ENCODE measurements at regions not wholly inside any gene's neighbourhood (a gene's known extent, or its start where the extent isn't known, plus 50 kb on each side); places are given as distances from the start of the nearest gene placed in this dataset.

GRCh38 chr6:127641905-127642304 is 64.9 kb downstream of the C6orf58 start:
- TF ChIP-seq, protein P1, sequence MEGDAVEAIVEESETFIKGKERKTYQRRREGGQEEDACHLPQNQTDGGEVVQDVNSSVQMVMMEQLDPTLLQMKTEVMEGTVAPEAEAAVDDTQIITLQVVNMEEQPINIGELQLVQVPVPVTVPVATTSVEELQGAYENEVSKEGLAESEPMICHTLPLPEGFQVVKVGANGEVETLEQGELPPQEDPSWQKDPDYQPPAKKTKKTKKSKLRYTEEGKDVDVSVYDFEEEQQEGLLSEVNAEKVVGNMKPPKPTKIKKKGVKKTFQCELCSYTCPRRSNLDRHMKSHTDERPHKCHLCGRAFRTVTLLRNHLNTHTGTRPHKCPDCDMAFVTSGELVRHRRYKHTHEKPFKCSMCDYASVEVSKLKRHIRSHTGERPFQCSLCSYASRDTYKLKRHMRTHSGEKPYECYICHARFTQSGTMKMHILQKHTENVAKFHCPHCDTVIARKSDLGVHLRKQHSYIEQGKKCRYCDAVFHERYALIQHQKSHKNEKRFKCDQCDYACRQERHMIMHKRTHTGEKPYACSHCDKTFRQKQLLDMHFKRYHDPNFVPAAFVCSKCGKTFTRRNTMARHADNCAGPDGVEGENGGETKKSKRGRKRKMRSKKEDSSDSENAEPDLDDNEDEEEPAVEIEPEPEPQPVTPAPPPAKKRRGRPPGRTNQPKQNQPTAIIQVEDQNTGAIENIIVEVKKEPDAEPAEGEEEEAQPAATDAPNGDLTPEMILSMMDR (conservative IDR thresholded peaks at IDR 0.05; ENCODE audit: low read length), result peak; percentile 86
- H3K4me3 ChIP-seq (ENCODE audit: low read length), result no peak overlapping the region
- DNase-seq (ENCODE audit: low read depth), result peak; percentile 32
